ENCODE measurements at regions not wholly inside any gene's neighbourhood (a gene's known extent, or its start where the extent isn't known, plus 50 kb on each side); places are given as distances from the start of the nearest gene placed in this dataset.
"Not testable (repeated sequence)": the region's sequence is repeated elsewhere in the genome, so short reads cannot be mapped to it uniquely, and the experiment has no call there.

GRCh38 chrX:46034868-46035267, 510.4 kb downstream of the ZNF674 start:
- in situ Hi-C loops (cut with HindIII; ENCODE audit: low sequenced_read_pairs): no loop called here

- in situ Hi-C loops (cut with HindIII; ENCODE audit: low sequenced_read_pairs): no loop called here
Observed at GRCh38 chrX:46029777-46030176, 515.4 kb downstream of the ZNF674 start.

- in situ Hi-C loops (cut with HindIII; ENCODE audit: low sequenced_read_pairs): no loop called here
Observed at GRCh38 chrX:46016296-46016695, 528.9 kb downstream of the ZNF674 start.

- in situ Hi-C loops (cut with HindIII; ENCODE audit: low sequenced_read_pairs): no loop called here
Observed at GRCh38 chrX:46015653-46016052, 529.6 kb downstream of the ZNF674 start.

GRCh38 chrX:45992402-45993123, 552.7 kb downstream of the ZNF674 start:
- in situ Hi-C loops (cut with HindIII; ENCODE audit: low sequenced_read_pairs): no loop called here

GRCh38 chrX:45986971-45987370, 558.2 kb downstream of the ZNF674 start:
- in situ Hi-C loops (cut with HindIII; ENCODE audit: low sequenced_read_pairs): no loop called here

GRCh38 chrX:45986081-45986480, 559.1 kb downstream of the ZNF674 start:
- in situ Hi-C loops (cut with HindIII; ENCODE audit: low sequenced_read_pairs): no loop called here

GRCh38 chrX:45982958-45983727, 562.1 kb downstream of the ZNF674 start:
- in situ Hi-C loops (cut with HindIII; ENCODE audit: low sequenced_read_pairs): not testable (repeated sequence)

GRCh38 chrX:45980726-45981125, 564.5 kb downstream of the ZNF674 start:
- in situ Hi-C loops (cut with HindIII; ENCODE audit: low sequenced_read_pairs): no loop called here

GRCh38 chrX:45975633-45976032, 569.6 kb downstream of the ZNF674 start:
- in situ Hi-C loops (cut with HindIII; ENCODE audit: low sequenced_read_pairs): no loop called here

- in situ Hi-C loops (cut with HindIII; ENCODE audit: low sequenced_read_pairs): no loop called here
Observed at GRCh38 chrX:45972636-45973035, 572.6 kb downstream of the ZNF674 start.

- in situ Hi-C loops (cut with HindIII; ENCODE audit: low sequenced_read_pairs): no loop called here
Observed at GRCh38 chrX:45959567-45959966, 585.7 kb downstream of the ZNF674 start.

- in situ Hi-C loops (cut with HindIII; ENCODE audit: low sequenced_read_pairs): no loop called here
Observed at GRCh38 chrX:45956191-45956870, 588.9 kb downstream of the ZNF674 start.

- in situ Hi-C loops (cut with HindIII; ENCODE audit: low sequenced_read_pairs): no loop called here
Observed at GRCh38 chrX:45955661-45956060, 589.6 kb downstream of the ZNF674 start.

GRCh38 chrX:45954026-45954425, 591.2 kb downstream of the ZNF674 start:
- in situ Hi-C loops (cut with HindIII; ENCODE audit: low sequenced_read_pairs): no loop called here

- in situ Hi-C loops (cut with HindIII; ENCODE audit: low sequenced_read_pairs): no loop called here
Observed at GRCh38 chrX:45952030-45952429, 593.2 kb downstream of the ZNF674 start.

- in situ Hi-C loops (cut with HindIII; ENCODE audit: low sequenced_read_pairs): no loop called here
Observed at GRCh38 chrX:45935408-45935807, 609.8 kb downstream of the ZNF674 start.

GRCh38 chrX:45912316-45912715, 632.9 kb downstream of the ZNF674 start:
- in situ Hi-C loops (cut with HindIII; ENCODE audit: low sequenced_read_pairs): no loop called here

- in situ Hi-C loops (cut with HindIII; ENCODE audit: low sequenced_read_pairs): no loop called here
Observed at GRCh38 chrX:45907786-45908185, 637.4 kb downstream of the ZNF674 start.

GRCh38 chrX:45903781-45904201, 641.4 kb downstream of the ZNF674 start:
- in situ Hi-C loops (cut with HindIII; ENCODE audit: low sequenced_read_pairs): no loop called here

- in situ Hi-C loops (cut with HindIII; ENCODE audit: low sequenced_read_pairs): no loop called here
Observed at GRCh38 chrX:45900766-45901615, 644.2 kb downstream of the ZNF674 start.

Data from DLD1 (cell line).